GM21529 (cell line): ENCODE measurements at regions not wholly inside any gene's neighbourhood (a gene's known extent, or its start where the extent isn't known, plus 50 kb on each side); places are given as distances from the start of the nearest gene placed in this dataset.

Experiments used
- ATAC-seq: cut with Tn5 transposase; IDR thresholded peaks from one replicate; pipeline ENCODE4 v1.9.1; 2021; ENCODE audit not compliant: unreplicated experiment

DNA sequence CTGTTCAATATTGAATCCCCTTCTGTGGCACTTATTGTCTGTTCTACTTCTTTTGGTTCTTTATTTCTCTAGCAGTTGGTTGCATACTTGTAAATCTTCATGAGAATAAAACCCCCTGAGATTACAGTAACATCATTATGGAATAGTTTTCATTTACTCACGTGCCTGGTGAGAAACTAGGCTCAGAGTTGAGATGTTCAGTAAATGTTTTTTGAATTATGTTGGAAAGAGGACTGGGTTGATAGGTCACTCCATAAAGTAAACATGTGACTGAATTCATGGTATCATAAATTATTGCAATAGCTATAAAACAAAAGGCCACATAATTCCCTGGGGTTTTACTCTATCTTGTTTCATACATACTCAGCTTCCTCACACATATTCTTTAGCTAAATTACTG lies 174.2 kb upstream of the C9orf72 start:
- no peak for ATAC-seq

DNA sequence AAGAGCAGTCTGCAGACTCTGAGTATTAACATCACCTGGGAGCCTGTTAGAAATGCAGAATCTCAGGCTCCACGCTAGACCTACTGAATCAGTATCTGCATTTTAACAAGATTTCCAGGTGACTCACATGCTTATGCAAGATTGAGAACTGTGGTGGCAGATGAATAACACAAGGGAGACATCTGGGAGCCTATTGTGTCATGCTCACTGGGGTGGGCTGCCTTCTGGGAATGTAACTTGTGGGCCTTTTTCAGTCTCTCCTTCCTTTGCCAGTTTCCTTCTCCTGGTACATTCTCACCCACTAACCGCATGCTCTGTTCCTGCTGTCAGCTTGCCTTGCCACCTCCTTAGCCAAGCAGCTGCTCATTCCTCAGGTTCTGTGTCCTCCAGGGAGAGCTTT lies 176.6 kb upstream of the C9orf72 start:
- ATAC-seq = no peak

DNA sequence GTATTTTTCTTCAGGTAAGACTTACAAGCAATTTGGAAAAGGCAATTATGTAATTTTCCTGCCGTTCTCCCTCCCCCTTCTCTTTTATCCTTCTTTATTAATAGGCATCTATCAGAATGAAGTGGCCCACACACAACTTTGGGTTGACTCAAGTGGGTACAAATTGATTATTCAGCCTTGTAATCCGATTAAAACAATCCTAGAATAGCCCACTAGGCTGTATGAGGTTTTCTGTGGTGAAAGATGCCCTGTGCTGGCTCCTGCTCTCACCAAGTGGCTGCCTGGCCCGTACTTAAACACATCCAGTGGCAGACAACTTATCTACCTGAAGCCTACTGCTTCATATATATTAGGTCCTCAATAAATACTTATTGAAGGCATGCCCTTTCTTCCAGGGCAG lies 177.3 kb upstream of the C9orf72 start:
- no peak for ATAC-seq

DNA sequence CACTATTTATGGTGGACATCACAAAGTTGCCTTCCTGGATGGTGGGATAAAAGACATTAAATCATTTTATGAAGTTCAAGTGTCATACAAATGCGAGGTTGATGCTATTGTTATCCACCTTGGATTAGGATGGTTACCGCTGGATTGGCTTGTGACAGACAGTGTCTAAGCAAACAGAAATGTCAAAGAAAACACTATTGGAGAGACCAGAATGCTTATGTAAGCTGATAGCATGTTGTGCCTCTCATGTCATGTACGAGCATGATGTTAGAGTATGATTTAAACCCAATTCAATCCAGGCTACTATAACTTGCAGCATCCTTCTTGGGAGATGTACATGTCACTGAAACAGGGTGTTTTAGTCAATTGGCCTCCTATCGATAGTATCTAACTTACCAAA lies 178.8 kb upstream of the C9orf72 start:
- no peak for ATAC-seq

GRCh38 chr9:27755846-27756245 lies 182.6 kb upstream of the C9orf72 start:
- ATAC-seq = no peak

DNA sequence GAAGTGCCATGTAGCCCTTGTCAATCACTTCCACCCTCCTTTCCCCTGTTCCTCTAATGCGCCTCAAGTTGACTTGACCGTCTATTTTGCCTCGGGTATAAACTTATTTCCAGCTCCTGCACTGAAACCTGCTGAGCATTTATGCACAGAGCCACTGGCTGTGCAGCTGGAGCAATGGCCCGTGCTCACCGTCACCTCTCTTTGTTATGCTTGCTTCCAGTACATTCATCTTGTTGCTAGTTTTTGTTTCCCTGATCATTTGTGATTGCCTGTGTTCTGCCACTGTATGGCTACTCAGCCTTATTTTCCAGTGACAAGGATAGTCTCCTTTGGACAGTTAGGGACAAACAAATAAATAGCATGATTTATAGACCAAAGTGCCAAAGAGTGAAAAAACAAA lies 183.1 kb upstream of the C9orf72 start:
- ATAC-seq = no peak

DNA sequence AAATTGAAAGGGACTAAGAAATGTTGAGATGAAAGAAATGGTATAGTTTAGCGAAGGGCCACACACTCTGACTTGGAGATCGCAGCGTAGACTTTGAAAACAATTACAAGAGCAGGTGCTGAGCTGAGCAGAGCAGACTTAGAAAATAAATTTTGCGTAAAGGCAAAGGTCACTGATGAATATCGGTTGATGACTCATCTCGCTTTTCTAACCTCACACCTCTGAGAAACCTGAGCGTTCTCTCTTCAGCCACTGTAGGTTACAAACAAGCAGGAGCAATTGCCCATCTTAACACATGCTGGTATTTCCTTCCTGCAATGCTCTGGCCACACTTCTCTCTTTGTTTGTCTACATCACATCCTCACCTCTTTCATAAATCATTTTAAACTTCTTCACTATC lies 190.6 kb upstream of the C9orf72 start:
- ATAC-seq = no peak

GRCh38 chr9:27765266-27766072 lies 192.2 kb upstream of the C9orf72 start:
- ATAC-seq = no peak

GRCh38 chr9:27766073-27766835 lies 193.0 kb upstream of the C9orf72 start:
- ATAC-seq = no peak

GRCh38 chr9:27768781-27769180 lies 195.5 kb upstream of the C9orf72 start:
- no peak for ATAC-seq

DNA sequence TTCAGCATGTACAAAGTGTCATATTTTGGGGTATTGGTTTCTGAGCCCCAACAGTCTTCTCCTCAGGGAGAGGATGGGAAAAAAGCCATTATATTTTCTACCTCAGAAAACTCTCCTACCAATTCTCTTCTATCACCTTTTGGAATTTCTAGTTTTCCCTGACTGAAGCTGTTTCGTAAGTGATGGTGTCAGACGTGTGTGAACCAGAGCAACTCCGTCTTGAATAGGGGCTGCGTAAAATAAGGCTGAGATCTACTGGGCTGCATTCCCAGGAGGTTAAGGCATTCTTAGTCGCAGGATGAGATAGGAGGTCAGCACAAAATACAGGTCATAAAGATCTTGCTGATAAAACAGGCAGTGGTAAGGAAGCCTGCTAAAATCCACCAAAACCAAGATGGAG lies 197.3 kb upstream of the C9orf72 start:
- no peak for ATAC-seq

DNA sequence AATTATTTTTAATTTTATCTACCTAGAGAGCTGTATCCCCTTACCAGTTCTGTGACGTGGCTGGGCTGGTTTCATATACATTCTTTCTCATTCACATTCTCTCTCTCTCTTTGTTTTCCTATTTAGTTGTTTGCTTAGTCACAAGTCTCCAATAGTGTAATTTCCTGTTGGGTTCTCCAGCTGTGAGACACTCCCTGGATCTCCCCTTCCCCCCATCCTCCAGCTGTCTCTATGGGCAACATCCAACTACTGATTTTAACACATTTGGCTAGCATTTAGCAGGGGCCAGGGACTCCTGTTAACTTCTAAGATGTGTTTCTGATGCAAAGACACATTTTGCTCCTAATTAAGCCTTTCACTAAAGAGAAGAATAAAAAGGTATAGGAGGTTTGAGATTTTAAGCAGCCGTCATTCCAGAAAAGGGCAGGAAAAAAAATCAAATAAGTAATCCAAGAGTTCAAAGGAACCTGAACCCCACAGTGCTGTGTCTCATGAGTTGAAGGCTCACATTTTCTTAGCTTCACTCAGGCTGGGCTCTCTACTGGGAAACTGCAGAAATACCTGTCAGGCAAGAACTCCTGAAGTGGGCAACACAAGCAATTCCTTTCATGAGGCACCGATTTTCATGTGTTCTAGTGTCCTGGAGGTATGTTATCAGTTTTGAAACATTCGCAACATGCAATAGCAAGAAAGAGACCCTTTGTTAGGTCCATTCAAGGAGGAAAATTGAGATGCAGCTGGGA lies 198.7 kb upstream of the C9orf72 start:
- ATAC-seq = no peak

DNA sequence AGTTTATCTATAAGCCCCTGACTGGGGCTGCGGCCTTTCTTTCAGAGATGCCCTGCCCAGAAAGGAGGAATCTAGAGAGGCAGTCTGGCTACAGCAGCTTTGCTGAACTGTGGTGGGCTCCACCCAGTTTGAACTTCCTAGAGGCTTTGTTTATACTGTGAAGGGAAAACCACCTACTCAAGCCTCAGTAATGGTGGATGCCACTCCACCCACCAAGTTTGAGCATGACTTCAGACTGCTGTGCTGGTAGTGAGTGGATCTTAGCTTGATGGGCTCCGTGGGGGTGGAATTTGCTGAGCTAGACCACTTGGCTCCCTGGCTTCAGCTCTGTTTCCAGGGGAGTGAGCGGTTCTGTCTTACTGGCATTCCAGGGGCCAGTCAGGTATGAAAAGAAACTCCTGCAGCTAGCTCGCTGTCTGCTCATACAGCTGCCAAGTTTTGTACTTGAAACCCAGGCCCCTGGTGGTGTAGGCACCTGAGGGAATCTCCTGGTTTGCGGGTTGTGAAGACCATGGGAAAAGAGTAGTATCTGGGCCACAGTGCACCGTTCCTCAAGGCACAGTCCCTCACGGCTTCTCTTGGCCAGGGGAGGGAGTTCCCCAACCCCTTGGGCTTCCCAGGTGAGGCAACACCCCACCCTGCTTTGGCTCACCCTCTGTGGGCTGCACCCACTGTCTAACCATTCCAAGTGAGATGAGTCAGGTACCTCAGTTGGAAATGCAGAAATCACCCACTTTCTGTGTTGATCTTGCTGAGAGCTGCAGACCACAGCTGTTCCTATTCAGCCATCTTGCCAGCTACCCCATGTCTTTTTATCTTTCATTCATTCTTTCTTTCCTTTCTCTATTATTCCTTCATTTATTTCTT lies 211.8 kb upstream of the C9orf72 start:
- ATAC-seq = peak; percentile 28

DNA sequence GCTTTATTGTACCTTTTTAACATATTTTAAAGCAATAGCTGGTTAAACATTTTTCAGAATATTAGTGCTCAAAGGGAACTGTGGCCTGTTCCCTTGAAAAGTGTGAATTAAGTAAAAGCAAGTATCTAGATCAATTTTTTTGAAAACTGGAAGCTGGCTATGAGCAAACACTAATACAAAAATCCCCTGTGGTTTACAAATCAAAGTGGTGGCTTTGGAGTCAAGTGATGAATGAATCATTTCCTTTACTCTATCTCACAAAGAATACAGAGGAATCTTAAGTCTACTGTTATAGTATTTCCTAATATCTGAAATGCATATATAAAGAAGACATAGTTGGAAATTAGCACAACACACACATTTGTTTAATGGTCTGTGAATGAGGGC lies 212.4 kb upstream of the C9orf72 start:
- peak; percentile 78 for ATAC-seq

DNA sequence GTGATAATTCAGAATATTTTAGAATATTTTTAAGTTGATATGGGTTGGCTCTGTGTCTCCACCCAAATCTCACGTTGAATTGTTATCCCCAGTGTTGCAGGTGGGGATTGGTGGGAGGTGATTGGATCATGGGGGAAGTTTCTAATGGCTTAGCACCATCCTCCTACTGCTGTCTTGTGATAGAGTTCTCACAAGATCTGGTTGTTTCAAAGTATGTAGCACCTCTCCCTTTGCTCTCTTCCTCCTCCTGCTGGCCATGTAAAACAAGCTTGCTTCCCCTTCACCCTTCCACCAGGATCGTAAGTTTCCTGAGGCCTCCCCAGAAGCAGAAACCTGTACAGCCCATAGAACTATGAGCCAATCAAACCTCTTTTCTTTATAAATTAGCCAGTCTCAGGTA lies 214.6 kb upstream of the C9orf72 start:
- no peak for ATAC-seq

DNA sequence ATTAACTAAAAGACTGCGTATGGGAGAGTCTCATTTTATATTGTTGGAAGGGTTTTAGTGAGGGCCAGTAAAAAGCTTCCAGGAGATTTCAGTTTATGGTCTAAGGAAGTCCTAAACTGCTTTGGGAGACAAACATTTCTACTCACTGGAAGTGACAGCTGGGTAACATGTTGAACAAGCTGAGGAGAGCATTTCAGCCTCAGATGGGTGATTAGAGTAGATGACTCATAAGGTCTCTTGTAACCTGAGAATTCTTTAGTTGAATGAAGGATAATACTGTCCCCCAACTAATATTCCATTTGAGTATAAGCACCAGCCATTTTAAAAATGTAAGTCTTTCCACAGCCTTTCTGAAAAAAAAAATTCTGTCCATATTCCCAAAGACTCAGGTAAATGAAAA lies 218.0 kb upstream of the C9orf72 start:
- ATAC-seq = no peak

- ATAC-seq = no peak
Observed at GRCh38 chr9:27792971-27793689, 219.8 kb upstream of the C9orf72 start.

DNA sequence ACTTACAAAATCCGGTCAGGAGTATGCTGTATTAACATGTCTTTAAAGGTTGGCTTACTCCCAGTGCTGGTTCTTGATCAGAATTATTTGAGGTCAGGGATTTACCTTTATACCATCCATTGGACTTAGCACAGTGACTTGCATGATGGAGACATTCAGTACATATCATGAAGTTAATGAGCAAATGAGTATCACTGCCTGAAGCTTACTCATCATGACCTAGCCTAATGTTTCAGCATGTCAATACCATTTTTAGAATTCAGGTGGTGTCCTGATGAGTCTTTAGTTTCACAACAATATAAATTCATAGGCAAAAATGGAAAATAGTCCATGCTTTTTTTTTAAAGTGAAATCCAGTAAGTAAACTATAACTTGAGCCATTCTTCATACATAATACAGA lies 226.0 kb upstream of the C9orf72 start:
- ATAC-seq = no peak

GRCh38 chr9:27800159-27800558 lies 226.9 kb upstream of the C9orf72 start:
- ATAC-seq = no peak

DNA sequence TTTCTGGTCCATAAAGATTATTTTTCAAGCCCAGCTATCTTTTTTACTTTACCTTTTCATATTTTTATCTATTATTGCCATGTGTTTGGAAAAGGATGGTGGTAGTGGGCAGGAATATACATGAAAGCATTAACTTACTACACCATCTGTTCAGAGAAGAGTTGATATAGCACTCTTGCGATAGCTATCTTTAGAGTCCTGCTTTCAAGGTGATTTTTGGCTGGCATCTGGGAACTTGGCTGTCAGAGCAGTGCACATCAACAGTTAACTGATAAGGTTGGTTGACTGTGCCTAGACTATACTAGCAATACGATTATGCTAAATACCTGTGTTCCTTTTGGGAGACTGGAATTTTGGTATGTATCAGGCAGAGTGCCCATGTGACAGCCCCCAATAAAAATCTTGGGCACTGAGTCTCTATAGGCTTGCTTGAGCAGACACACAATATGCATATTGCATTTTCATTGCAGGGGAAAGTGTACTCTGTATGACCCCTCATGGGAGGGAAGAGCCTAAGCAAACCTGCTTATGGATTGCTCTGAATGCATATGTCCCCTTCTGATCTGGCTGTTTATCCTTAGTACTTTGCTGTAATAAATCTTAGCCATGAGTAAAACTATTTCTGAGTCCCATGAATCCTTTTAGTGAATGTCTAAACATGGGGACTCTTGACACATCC lies 227.6 kb upstream of the C9orf72 start:
- no peak for ATAC-seq
